Panc1 (cell line): ENCODE measurements at regions not wholly inside any gene's neighbourhood (a gene's known extent, or its start where the extent isn't known, plus 50 kb on each side); places are given as distances from the start of the nearest gene placed in this dataset.

Source experiments
- POLR2AphosphoS5 ChIP-seq: IDR thresholded peaks from 2 replicates; pipeline ENCODE4 v1.6.1; 2012; ENCODE audit warnings: mild to moderate bottlenecking, low read depth, low read length, moderate library complexity
- SIN3A ChIP-seq: IDR thresholded peaks from 2 replicates; pipeline ENCODE4 v1.6.1; 2012; ENCODE audit warnings: low read depth, mild to moderate bottlenecking, low read length, moderate library complexity, borderline replicate concordance; ENCODE audit not compliant: insufficient read depth
- TCF7L2 ChIP-seq: IDR thresholded peaks from 2 replicates; pipeline ENCODE4 v1.6.1; 2011; ENCODE audit warnings: mild to moderate bottlenecking, low read depth, low read length, inconsistent platforms
- TF ChIP-seq, protein P1 (sequence below): fragments of 450-650 bp; IDR thresholded peaks from 2 replicates; pipeline ENCODE4 v1.5.1; 2017; ENCODE audit warnings: mild to moderate bottlenecking
- TF ChIP-seq, protein P2 (sequence below), 2 experiments: IDR thresholded peaks; 2 replicates each; pipeline ENCODE4 v1.6.1; 2011 to 2012; ENCODE audit warnings: low read depth in 2 of 2, control low read depth in 1 of 2, low read length in 1 of 2, mild to moderate bottlenecking in 1 of 2, moderate library complexity in 1 of 2; ENCODE audit not compliant: insufficient read depth in 1 of 2

DNA sequence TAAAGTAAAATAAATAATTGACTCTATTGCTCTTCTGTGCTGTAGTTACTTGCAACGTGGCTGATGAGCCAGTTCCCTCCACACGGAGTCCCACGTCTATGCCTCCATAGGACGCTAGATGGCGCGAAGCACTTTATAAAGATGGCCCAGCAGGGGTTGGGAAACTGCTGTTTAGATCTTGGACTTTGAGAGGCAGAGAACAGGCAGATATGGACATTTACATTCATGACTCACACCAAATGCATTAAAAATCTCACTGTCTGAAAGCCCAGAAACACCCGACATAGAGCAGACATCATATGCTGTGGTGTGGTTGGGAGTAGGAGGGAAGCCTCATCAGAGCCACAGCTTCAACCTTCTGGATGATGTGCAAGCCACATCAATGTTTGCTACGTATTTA, 643.1 kb upstream of the ARGLU1 start:
- TF ChIP-seq, protein P1, sequence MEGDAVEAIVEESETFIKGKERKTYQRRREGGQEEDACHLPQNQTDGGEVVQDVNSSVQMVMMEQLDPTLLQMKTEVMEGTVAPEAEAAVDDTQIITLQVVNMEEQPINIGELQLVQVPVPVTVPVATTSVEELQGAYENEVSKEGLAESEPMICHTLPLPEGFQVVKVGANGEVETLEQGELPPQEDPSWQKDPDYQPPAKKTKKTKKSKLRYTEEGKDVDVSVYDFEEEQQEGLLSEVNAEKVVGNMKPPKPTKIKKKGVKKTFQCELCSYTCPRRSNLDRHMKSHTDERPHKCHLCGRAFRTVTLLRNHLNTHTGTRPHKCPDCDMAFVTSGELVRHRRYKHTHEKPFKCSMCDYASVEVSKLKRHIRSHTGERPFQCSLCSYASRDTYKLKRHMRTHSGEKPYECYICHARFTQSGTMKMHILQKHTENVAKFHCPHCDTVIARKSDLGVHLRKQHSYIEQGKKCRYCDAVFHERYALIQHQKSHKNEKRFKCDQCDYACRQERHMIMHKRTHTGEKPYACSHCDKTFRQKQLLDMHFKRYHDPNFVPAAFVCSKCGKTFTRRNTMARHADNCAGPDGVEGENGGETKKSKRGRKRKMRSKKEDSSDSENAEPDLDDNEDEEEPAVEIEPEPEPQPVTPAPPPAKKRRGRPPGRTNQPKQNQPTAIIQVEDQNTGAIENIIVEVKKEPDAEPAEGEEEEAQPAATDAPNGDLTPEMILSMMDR = peak; percentile 76
- TF ChIP-seq, protein P2, sequence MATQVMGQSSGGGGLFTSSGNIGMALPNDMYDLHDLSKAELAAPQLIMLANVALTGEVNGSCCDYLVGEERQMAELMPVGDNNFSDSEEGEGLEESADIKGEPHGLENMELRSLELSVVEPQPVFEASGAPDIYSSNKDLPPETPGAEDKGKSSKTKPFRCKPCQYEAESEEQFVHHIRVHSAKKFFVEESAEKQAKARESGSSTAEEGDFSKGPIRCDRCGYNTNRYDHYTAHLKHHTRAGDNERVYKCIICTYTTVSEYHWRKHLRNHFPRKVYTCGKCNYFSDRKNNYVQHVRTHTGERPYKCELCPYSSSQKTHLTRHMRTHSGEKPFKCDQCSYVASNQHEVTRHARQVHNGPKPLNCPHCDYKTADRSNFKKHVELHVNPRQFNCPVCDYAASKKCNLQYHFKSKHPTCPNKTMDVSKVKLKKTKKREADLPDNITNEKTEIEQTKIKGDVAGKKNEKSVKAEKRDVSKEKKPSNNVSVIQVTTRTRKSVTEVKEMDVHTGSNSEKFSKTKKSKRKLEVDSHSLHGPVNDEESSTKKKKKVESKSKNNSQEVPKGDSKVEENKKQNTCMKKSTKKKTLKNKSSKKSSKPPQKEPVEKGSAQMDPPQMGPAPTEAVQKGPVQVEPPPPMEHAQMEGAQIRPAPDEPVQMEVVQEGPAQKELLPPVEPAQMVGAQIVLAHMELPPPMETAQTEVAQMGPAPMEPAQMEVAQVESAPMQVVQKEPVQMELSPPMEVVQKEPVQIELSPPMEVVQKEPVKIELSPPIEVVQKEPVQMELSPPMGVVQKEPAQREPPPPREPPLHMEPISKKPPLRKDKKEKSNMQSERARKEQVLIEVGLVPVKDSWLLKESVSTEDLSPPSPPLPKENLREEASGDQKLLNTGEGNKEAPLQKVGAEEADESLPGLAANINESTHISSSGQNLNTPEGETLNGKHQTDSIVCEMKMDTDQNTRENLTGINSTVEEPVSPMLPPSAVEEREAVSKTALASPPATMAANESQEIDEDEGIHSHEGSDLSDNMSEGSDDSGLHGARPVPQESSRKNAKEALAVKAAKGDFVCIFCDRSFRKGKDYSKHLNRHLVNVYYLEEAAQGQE (IDR thresholded peaks at IDR 0.05; ENCODE audit: insufficient read depth in 1 of 2, low read depth in 2 of 2, low read length in 1 of 2) = no peak
- TF ChIP-seq POLR2AphosphoS5 (no peak), TCF7L2 (no peak), SIN3A (no peak)
